DMS53 (cell line): ENCODE measurements at regions not wholly inside any gene's neighbourhood (a gene's known extent, or its start where the extent isn't known, plus 50 kb on each side); places are given as distances from the start of the nearest gene placed in this dataset.
"Not testable (repeated sequence)": the region's sequence is repeated elsewhere in the genome, so short reads cannot be mapped to it uniquely, and the experiment has no call there.

Experiments used
- DNase-seq: peaks from one replicate; lab custom pipeline; 2025; lab: John Stamatoyannopoulos, UW

GRCh38 chr12:89856431-89856830, 147.8 kb upstream of the ATP2B1 start:
- DNase-seq, result no peak

GRCh38 chr12:89848732-89849131, 140.1 kb upstream of the ATP2B1 start:
- DNase-seq, result no peak

GRCh38 chr12:89846473-89847055, 137.9 kb upstream of the ATP2B1 start:
- no peak for DNase-seq

GRCh38 chr12:89845767-89846166, 137.1 kb upstream of the ATP2B1 start:
- DNase-seq, result no peak

- no peak for DNase-seq
These were observed 136.7 kb upstream of the ATP2B1 start for GRCh38 chr12:89845366-89845765.

GRCh38 chr12:89844539-89844938, 135.9 kb upstream of the ATP2B1 start:
- DNase-seq, result no peak

GRCh38 chr12:89840162-89840922, 131.7 kb upstream of the ATP2B1 start:
- DNase-seq, result peak; percentile 81

GRCh38 chr12:89839444-89839843, 130.8 kb upstream of the ATP2B1 start:
- DNase-seq, result no peak

GRCh38 chr12:89838833-89839232, 130.2 kb upstream of the ATP2B1 start:
- DNase-seq, result no peak

GRCh38 chr12:89836026-89836425, 127.4 kb upstream of the ATP2B1 start:
- DNase-seq, result no peak

GRCh38 chr12:89834676-89835075, 126.0 kb upstream of the ATP2B1 start:
- no peak for DNase-seq

GRCh38 chr12:89833337-89834252, 125.0 kb upstream of the ATP2B1 start:
- no peak for DNase-seq

- no peak for DNase-seq
These were observed 123.7 kb upstream of the ATP2B1 start for GRCh38 chr12:89832336-89832735.

GRCh38 chr12:89831310-89832095, 122.9 kb upstream of the ATP2B1 start:
- DNase-seq, result no peak

GRCh38 chr12:89829434-89829975, 120.9 kb upstream of the ATP2B1 start:
- DNase-seq, result no peak

GRCh38 chr12:89828575-89828974, 119.9 kb upstream of the ATP2B1 start:
- DNase-seq, result no peak

GRCh38 chr12:89827592-89827991, 119.0 kb upstream of the ATP2B1 start:
- DNase-seq, result no peak

- no peak for DNase-seq
These were observed 117.8 kb upstream of the ATP2B1 start for GRCh38 chr12:89826468-89826867.

- DNase-seq, result peak; percentile 69
These were observed 117.2 kb upstream of the ATP2B1 start for GRCh38 chr12:89825591-89826449.

GRCh38 chr12:89824822-89825221, 116.2 kb upstream of the ATP2B1 start:
- DNase-seq, result no peak

- DNase-seq, result not testable (repeated sequence)
These were observed 114.4 kb upstream of the ATP2B1 start for GRCh38 chr12:89822992-89823391.
